Smooth muscle cell (in vitro differentiated cells): ENCODE measurements at regions not wholly inside any gene's neighbourhood (a gene's known extent, or its start where the extent isn't known, plus 50 kb on each side); places are given as distances from the start of the nearest gene placed in this dataset.

ENCODE experiments used
- DNase-seq: peaks from one replicate; lab custom pipeline; 2025; ENCODE audit not compliant: unreplicated experiment; lab: John Stamatoyannopoulos, UW
- H2AFZ ChIP-seq: fragments of 200-600 bp; sonication (generic); 2 replicates; pipeline ENCODE4 v1.6.0; 2016; ENCODE audit warnings: antibody characterized with exemption, low read depth, mild to moderate bottlenecking
- H3F3A ChIP-seq: fragments of 200-600 bp; sonication (generic); 2 replicates; pipeline ENCODE4 v1.6.0; 2017; ENCODE audit warnings: antibody characterized with exemption, low read depth
- H3K27ac ChIP-seq: fragments of 200-600 bp; sonication (generic); 2 replicates; pipeline ENCODE4 v1.5.1; 2016; ENCODE audit warnings: low read depth, mild to moderate bottlenecking
- H3K27me3 ChIP-seq: fragments of 200-600 bp; sonication (generic); 2 replicates; pipeline ENCODE4 v1.6.1; 2016; ENCODE audit warnings: low read depth, mild to moderate bottlenecking
- H3K36me3 ChIP-seq: fragments of 200-600 bp; sonication (generic); 2 replicates; pipeline ENCODE4 v1.5.1; 2016; ENCODE audit warnings: low read depth
- H3K4me1 ChIP-seq: fragments of 200-600 bp; sonication (generic); 2 replicates; pipeline ENCODE4 v1.5.1; 2016; ENCODE audit warnings: low read depth
- H3K4me2 ChIP-seq: fragments of 200-600 bp; sonication (generic); 2 replicates; pipeline ENCODE4 v1.6.0; 2016; ENCODE audit warnings: mild to moderate bottlenecking
- H3K4me3 ChIP-seq: fragments of 200-600 bp; sonication (generic); 2 replicates; pipeline ENCODE4 v1.5.1; 2016; ENCODE audit warnings: mild to moderate bottlenecking
- H3K79me2 ChIP-seq: fragments of 200-600 bp; sonication (generic); 2 replicates; pipeline ENCODE4 v1.6.0; 2016; ENCODE audit warnings: low read depth, mild to moderate bottlenecking
- H3K9ac ChIP-seq: fragments of 200-600 bp; sonication (generic); 2 replicates; pipeline ENCODE4 v1.6.0; 2016; ENCODE audit warnings: low read depth
- H3K9me3 ChIP-seq: fragments of 200-600 bp; sonication (generic); replicated peaks from 2 replicates; pipeline ENCODE4 v1.5.1; 2016; ENCODE audit warnings: low read depth
- H4K20me1 ChIP-seq: fragments of 200-600 bp; sonication (generic); 2 replicates; pipeline ENCODE4 v1.6.0; 2016; ENCODE audit warnings: low read depth
- WGBS: methylation state at CpG from one replicate; pipeline ENCODE4 v1.1.7; 2016; ENCODE audit warnings: low lambda C conversion rate; 5-methylcytosine and 5-hydroxymethylcytosine counted together
- TF ChIP-seq, protein P1 (sequence below): fragments of 200-600 bp; sonication (generic); IDR thresholded peaks from 2 replicates; pipeline ENCODE4 v1.5.1; 2017; ENCODE audit warnings: borderline replicate concordance, mild to moderate bottlenecking, antibody characterized with exemption; ENCODE audit not compliant: insufficient read depth, poor library complexity, severe bottlenecking

DNA sequence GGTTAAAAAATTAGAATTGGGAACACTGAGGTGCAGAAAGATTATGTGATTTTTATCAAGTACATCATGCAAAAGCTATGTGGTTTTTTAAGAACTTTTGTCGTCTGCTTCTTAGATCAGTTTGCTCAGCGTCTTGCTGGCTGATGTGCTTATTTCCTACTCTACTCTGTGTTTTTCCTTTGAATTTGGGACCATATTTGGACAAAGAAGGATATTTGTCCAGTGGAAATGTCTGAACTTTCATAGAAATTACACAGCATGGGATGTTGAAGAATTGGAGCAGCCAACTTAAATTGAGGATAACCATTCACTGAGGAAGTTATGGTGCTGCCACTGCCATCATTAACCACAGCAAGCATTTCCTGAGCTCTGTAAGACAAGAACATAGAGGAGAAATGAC, 252.8 kb upstream of the HS3ST5 start:
- H3K79me2 ChIP-seq = no peaks in the 10 kb centered on the region
- H3K4me2 ChIP-seq = no peak overlapping the region
- H3K27ac ChIP-seq = no peak overlapping the region
- H3K4me3 ChIP-seq = no peak overlapping the region
- H3K27me3 ChIP-seq = no peaks in the 10 kb centered on the region
- H3K36me3 ChIP-seq = no peaks in the 10 kb centered on the region
- no peaks in the 10 kb centered on the region for H4K20me1 ChIP-seq
- no peaks in the 10 kb centered on the region for H3K9me3 ChIP-seq
- TF ChIP-seq, protein P1, sequence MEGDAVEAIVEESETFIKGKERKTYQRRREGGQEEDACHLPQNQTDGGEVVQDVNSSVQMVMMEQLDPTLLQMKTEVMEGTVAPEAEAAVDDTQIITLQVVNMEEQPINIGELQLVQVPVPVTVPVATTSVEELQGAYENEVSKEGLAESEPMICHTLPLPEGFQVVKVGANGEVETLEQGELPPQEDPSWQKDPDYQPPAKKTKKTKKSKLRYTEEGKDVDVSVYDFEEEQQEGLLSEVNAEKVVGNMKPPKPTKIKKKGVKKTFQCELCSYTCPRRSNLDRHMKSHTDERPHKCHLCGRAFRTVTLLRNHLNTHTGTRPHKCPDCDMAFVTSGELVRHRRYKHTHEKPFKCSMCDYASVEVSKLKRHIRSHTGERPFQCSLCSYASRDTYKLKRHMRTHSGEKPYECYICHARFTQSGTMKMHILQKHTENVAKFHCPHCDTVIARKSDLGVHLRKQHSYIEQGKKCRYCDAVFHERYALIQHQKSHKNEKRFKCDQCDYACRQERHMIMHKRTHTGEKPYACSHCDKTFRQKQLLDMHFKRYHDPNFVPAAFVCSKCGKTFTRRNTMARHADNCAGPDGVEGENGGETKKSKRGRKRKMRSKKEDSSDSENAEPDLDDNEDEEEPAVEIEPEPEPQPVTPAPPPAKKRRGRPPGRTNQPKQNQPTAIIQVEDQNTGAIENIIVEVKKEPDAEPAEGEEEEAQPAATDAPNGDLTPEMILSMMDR = no peak
- no peaks in the 10 kb centered on the region for H3F3A ChIP-seq
- no peaks in the 10 kb centered on the region for H3K4me1 ChIP-seq
- 79% methylated on average over 2 of the region's 2 CpGs for WGBS
- DNase-seq = no peak
- H2AFZ ChIP-seq = no peak overlapping the region
- H3K9ac ChIP-seq = no peak overlapping the region

DNA sequence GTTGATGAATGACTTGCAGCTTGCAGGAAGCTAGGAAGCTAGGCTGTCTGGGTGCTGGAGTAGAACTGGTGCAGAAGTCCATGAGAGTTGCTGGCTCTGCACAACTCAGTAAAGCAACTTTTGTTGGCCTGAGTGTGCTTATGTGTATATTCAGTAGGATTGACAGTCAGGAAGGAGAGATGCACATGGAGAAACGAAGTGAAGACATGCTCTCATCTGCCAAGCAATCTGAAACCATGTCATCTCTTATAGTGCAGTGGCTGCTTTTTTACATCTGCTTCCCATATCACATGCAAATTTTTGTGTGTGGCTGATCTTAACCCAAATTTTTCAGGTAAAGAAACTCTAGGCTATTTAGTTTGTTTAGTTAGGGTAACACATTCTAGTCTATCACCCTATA, 252.4 kb upstream of the HS3ST5 start:
- Histone ChIP-seq H3K27me3 (no peaks in the 10 kb centered on the region), H4K20me1 (no peaks in the 10 kb centered on the region), H3F3A (no peaks in the 10 kb centered on the region), H3K9me3 (no peaks in the 10 kb centered on the region), H3K4me1 (no peaks in the 10 kb centered on the region), H3K4me3 (no peak overlapping the region), H3K36me3 (no peaks in the 10 kb centered on the region), H2AFZ (no peak overlapping the region), H3K4me2 (no peak overlapping the region), H3K79me2 (no peaks in the 10 kb centered on the region), H3K9ac (no peak overlapping the region), H3K27ac (no peak overlapping the region)
- WGBS = 100% methylated on average over 1 of the region's 1 CpG
- TF ChIP-seq, protein P1 = no peak
- DNase-seq = no peak

DNA sequence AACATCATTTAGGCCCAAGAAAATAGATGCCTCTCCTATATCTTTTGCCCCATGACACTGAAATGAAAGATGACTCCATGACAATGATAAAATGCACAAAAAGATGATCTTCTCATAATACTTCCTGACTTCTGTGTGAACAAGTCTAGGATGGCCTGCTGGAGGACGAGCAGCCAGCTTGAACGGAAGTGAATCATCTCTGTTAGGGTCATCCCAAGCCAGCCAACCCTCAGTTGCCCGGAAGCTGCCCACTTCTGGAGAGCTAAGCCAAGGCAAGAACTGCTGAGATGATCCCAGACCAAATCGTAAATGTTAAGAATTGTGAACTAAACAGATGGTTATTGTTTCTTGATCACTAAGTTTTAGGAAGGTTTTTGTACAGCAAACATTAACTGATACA, 249.7 kb upstream of the HS3ST5 start:
- TF ChIP-seq, protein P1 = no peak
- no peak overlapping the region for H2AFZ ChIP-seq
- no peaks in the 10 kb centered on the region for H3K4me1 ChIP-seq
- H4K20me1 ChIP-seq = no peaks in the 10 kb centered on the region
- H3F3A ChIP-seq = no peaks in the 10 kb centered on the region
- no peak overlapping the region for H3K4me2 ChIP-seq
- H3K9me3 ChIP-seq = no peaks in the 10 kb centered on the region
- H3K9ac ChIP-seq = no peak overlapping the region
- no peaks in the 10 kb centered on the region for H3K27me3 ChIP-seq
- H3K4me3 ChIP-seq = no peak overlapping the region
- DNase-seq = no peak
- 93% methylated on average over 4 of the region's 4 CpGs for WGBS
- H3K79me2 ChIP-seq = no peaks in the 10 kb centered on the region
- no peaks in the 10 kb centered on the region for H3K36me3 ChIP-seq
- H3K27ac ChIP-seq = no peak overlapping the region

DNA sequence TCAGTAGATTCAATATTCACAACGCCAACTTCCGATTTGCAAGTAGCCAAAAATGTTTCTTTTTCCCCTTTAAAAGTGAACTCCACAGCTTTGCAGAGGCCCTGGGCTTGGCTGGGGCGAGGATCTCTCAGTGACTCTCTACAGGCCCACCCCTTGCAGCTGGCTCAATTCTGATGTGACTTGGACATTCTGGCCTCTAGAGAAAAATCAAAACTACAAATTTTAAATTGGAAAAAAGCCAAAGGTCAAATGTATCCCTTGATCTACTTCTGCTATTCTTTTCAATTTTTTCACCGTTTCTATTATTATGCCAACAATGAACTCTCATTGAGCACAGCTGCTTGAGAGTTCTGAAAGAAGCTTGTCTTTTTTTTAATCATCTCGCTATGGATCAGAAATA, 245.9 kb upstream of the HS3ST5 start:
- H3K9me3 ChIP-seq = no peaks in the 10 kb centered on the region
- H3F3A ChIP-seq = no peaks in the 10 kb centered on the region
- H3K9ac ChIP-seq = no peak overlapping the region
- TF ChIP-seq, protein P1 = no peak
- H3K4me1 ChIP-seq = no peaks in the 10 kb centered on the region
- H3K4me2 ChIP-seq = no peak overlapping the region
- H3K27me3 ChIP-seq = no peaks in the 10 kb centered on the region
- no peaks in the 10 kb centered on the region for H4K20me1 ChIP-seq
- H2AFZ ChIP-seq = no peak overlapping the region
- 95% methylated on average over 5 of the region's 5 CpGs for WGBS
- no peaks in the 10 kb centered on the region for H3K79me2 ChIP-seq
- H3K36me3 ChIP-seq = no peaks in the 10 kb centered on the region
- H3K27ac ChIP-seq = no peak overlapping the region
- no peak overlapping the region for H3K4me3 ChIP-seq
- DNase-seq = no peak
